Astrocyte (in vitro differentiated cells and primary cell): ENCODE measurements at regions not wholly inside any gene's neighbourhood (a gene's known extent, or its start where the extent isn't known, plus 50 kb on each side); places are given as distances from the start of the nearest gene placed in this dataset.

ENCODE experiments used
- DNase-seq: peaks from one replicate; pipeline ENCODE4 v3.0.0-alpha.2; 2010; ENCODE audit warnings: low read depth
- FAIRE-seq: peaks from 2 replicates; lab custom pipeline; 2011; peaks lifted over from hg19 to GRCh38; lab: Jason Lieb, UNC
- H2AFZ ChIP-seq: 2 replicates; pipeline ENCODE4 v1.6.0; 2012; ENCODE audit warnings: low read depth, low read length, inconsistent platforms
- H3K27ac ChIP-seq: 2 replicates; pipeline ENCODE4 v1.5.1; 2011; ENCODE audit warnings: low read depth, low read length, inconsistent platforms
- H3K27me3 ChIP-seq: 2 replicates; pipeline ENCODE4 v1.6.0; 2011; ENCODE audit warnings: low read length, inconsistent platforms; ENCODE audit not compliant: insufficient read depth
- H3K36me3 ChIP-seq: 2 replicates; pipeline ENCODE4 v1.5.1; 2011; ENCODE audit warnings: low read length, inconsistent platforms; ENCODE audit not compliant: insufficient read depth
- H3K4me1 ChIP-seq: 2 replicates; pipeline ENCODE4 v1.5.1; 2011; ENCODE audit warnings: low read length, inconsistent platforms; ENCODE audit not compliant: insufficient read depth
- H3K4me2 ChIP-seq: 2 replicates; pipeline ENCODE4 v1.6.0; 2012; ENCODE audit warnings: low read length, inconsistent platforms
- H3K4me3 ChIP-seq: 2 replicates; pipeline ENCODE4 v1.5.1; 2011; ENCODE audit warnings: low read depth, mild to moderate bottlenecking, low read length, inconsistent platforms; ENCODE audit not compliant: insufficient read depth
- H3K79me2 ChIP-seq: 2 replicates; pipeline ENCODE4 v1.6.0; 2012; ENCODE audit warnings: mild to moderate bottlenecking, low read length, inconsistent platforms; ENCODE audit not compliant: insufficient read depth
- H3K9ac ChIP-seq: 2 replicates; pipeline ENCODE4 v1.6.0; 2012; ENCODE audit warnings: mild to moderate bottlenecking, low read length, inconsistent platforms
- H3K9me3 ChIP-seq: 2 replicates; pipeline ENCODE4 v1.5.1; 2012; ENCODE audit warnings: low read depth, mild to moderate bottlenecking, low read length, inconsistent platforms; ENCODE audit not compliant: insufficient read depth
- H4K20me1 ChIP-seq: 2 replicates; pipeline ENCODE4 v1.6.0; 2012; ENCODE audit warnings: low read length, inconsistent platforms; ENCODE audit not compliant: insufficient read depth
- H3K27ac Mint-ChIP-seq: one replicate; pipeline ENCODE4 v1.8.0; 2021; ENCODE audit warnings: mild to moderate bottlenecking, mixed read lengths; ENCODE audit not compliant: unreplicated experiment
- H3K27me3 Mint-ChIP-seq: one replicate; pipeline ENCODE4 v1.8.0; 2021; ENCODE audit warnings: low read depth, mixed read lengths; ENCODE audit not compliant: unreplicated experiment
- H3K36me3 Mint-ChIP-seq: one replicate; pipeline ENCODE4 v1.8.0; 2021; ENCODE audit warnings: low read depth, mixed read lengths; ENCODE audit not compliant: unreplicated experiment
- H3K4me1 Mint-ChIP-seq: one replicate; pipeline ENCODE4 v1.8.0; 2021; ENCODE audit warnings: low read depth, mixed read lengths; ENCODE audit not compliant: unreplicated experiment
- H3K4me3 Mint-ChIP-seq: one replicate; pipeline ENCODE4 v1.8.0; 2021; ENCODE audit warnings: mild to moderate bottlenecking, moderate library complexity, mixed read lengths; ENCODE audit not compliant: unreplicated experiment
- H3K9me3 Mint-ChIP-seq: one replicate; pipeline ENCODE4 v1.8.0; 2021; ENCODE audit warnings: mild to moderate bottlenecking, mixed read lengths; ENCODE audit not compliant: unreplicated experiment
- CTCF ChIP-seq: IDR thresholded peaks from 2 replicates; pipeline ENCODE4 v1.5.1; 2011; ENCODE audit warnings: low read depth, mild to moderate bottlenecking, inconsistent platforms, low read length, moderate library complexity; ENCODE audit not compliant: insufficient read depth
- EZH2 ChIP-seq: IDR thresholded peaks from 2 replicates; pipeline ENCODE4 v1.6.1; 2012; ENCODE audit warnings: mild to moderate bottlenecking, low read length, inconsistent platforms; ENCODE audit not compliant: insufficient read depth

GRCh38 chr18:65349635-65350034, 401.2 kb upstream of the CDH7 start:
- Histone ChIP-seq H3K27me3 (no peaks in the 10 kb centered on the region), H3K36me3 (no peaks in the 10 kb centered on the region), H3K4me3 (no peak overlapping the region), H3K9me3 (no peaks in the 10 kb centered on the region), H3K79me2 (no peaks in the 10 kb centered on the region), H3K4me1 (no peaks in the 10 kb centered on the region), H4K20me1 (no peaks in the 10 kb centered on the region), H3K9ac (no peak overlapping the region), H3K4me2 (no peak overlapping the region), H3K27ac (no peak overlapping the region), H2AFZ (no peak overlapping the region)
- H3K9me3 Mint-ChIP-seq = no peaks in the 10 kb centered on the region
- DNase-seq (no peak), FAIRE-seq (no peak)
- no peaks in the 10 kb centered on the region for H3K27me3 Mint-ChIP-seq
- no peak overlapping the region for H3K4me3 Mint-ChIP-seq
- TF ChIP-seq CTCF = no peak
- no peak for TF ChIP-seq EZH2
- no peak overlapping the region for H3K27ac Mint-ChIP-seq
- H3K4me1 Mint-ChIP-seq = no peaks in the 10 kb centered on the region
- no peaks in the 10 kb centered on the region for H3K36me3 Mint-ChIP-seq

GRCh38 chr18:65347446-65347845, 403.4 kb upstream of the CDH7 start:
- Histone ChIP-seq H3K27me3 (no peaks in the 10 kb centered on the region), H2AFZ (no peak overlapping the region), H3K27ac (no peak overlapping the region), H3K9ac (no peak overlapping the region), H4K20me1 (no peaks in the 10 kb centered on the region), H3K4me1 (no peaks in the 10 kb centered on the region), H3K79me2 (no peaks in the 10 kb centered on the region), H3K4me3 (no peak overlapping the region), H3K4me2 (no peak overlapping the region), H3K9me3 (no peaks in the 10 kb centered on the region), H3K36me3 (no peaks in the 10 kb centered on the region)
- no peak overlapping the region for H3K27ac Mint-ChIP-seq
- no peak overlapping the region for H3K4me3 Mint-ChIP-seq
- no peaks in the 10 kb centered on the region for H3K36me3 Mint-ChIP-seq
- H3K27me3 Mint-ChIP-seq = no peaks in the 10 kb centered on the region
- H3K4me1 Mint-ChIP-seq = no peaks in the 10 kb centered on the region
- no peaks in the 10 kb centered on the region for H3K9me3 Mint-ChIP-seq
- FAIRE-seq (no peak), DNase-seq (no peak)
- no peak for TF ChIP-seq CTCF
- TF ChIP-seq EZH2 = no peak

GRCh38 chr18:65346086-65346485, 404.7 kb upstream of the CDH7 start:
- FAIRE-seq = no peak

More at GRCh38 chr18:65346086-65346485, 404.7 kb upstream of the CDH7 start:
- Histone ChIP-seq H2AFZ (no peak overlapping the region), H4K20me1 (no peaks in the 10 kb centered on the region), H3K27me3 (no peaks in the 10 kb centered on the region), H3K27ac (no peak overlapping the region), H3K4me2 (no peak overlapping the region), H3K4me1 (no peaks in the 10 kb centered on the region), H3K79me2 (no peaks in the 10 kb centered on the region), H3K9ac (no peak overlapping the region), H3K9me3 (no peaks in the 10 kb centered on the region), H3K4me3 (no peak overlapping the region), H3K36me3 (no peaks in the 10 kb centered on the region)
- Mint-ChIP-seq H3K4me1 (no peaks in the 10 kb centered on the region), H3K27me3 (no peaks in the 10 kb centered on the region), H3K9me3 (no peaks in the 10 kb centered on the region), H3K4me3 (no peak overlapping the region), H3K27ac (no peak overlapping the region), H3K36me3 (no peaks in the 10 kb centered on the region)
- TF ChIP-seq CTCF (no peak), EZH2 (no peak)
- DNase-seq = no peak
